ENCODE measurements at regions not wholly inside any gene's neighbourhood (a gene's known extent, or its start where the extent isn't known, plus 50 kb on each side); places are given as distances from the start of the nearest gene placed in this dataset.

GRCh38 chr7:125450749-125451148, 521.1 kb upstream of the POT1 start:
- no peak overlapping the region for H3K4me3 Mint-ChIP-seq
- no peaks in the 10 kb centered on the region for H4K20me1 ChIP-seq (ENCODE audit: low read depth)
- no peaks in the 10 kb centered on the region for H3K4me1 Mint-ChIP-seq
- H3K36me3 Mint-ChIP-seq = no peaks in the 10 kb centered on the region
- no peak overlapping the region for H3K4me2 ChIP-seq
- no peaks in the 10 kb centered on the region for H3K36me3 ChIP-seq
- TF ChIP-seq EZH2phosphoT487 (IDR thresholded peaks at IDR 0.05) (no peak), CTCF (IDR thresholded peaks at IDR 0.05) (no peak), EZH2 (IDR thresholded peaks at IDR 0.05) (no peak)
- peaks cover 2% of the 10 kb centered on the region for H3K9me3 Mint-ChIP-seq
- H2AFZ ChIP-seq (replicated peaks) = no peak overlapping the region
- no peak overlapping the region for H3K4me3 ChIP-seq
- no peak for DNase-seq (ENCODE audit: low spot score)
- no peaks in the 10 kb centered on the region for H3K4me1 ChIP-seq
- H3K27me3 ChIP-seq = no peaks in the 10 kb centered on the region
- H3K27ac ChIP-seq = no peak overlapping the region
- H3K9me3 ChIP-seq (ENCODE audit: low read depth) = no peaks in the 10 kb centered on the region
- H3K9ac ChIP-seq = no peak overlapping the region
- H3K27me3 Mint-ChIP-seq (ENCODE audit: insufficient read depth, low read depth) = no peaks in the 10 kb centered on the region
- no peak overlapping the region for H3K27ac Mint-ChIP-seq
- H3K79me2 ChIP-seq (ENCODE audit: low read depth) = no peaks in the 10 kb centered on the region
- no peaks in the 10 kb centered on the region for H3F3A ChIP-seq (ENCODE audit: low read depth)

GRCh38 chr7:125445836-125446235, 516.2 kb upstream of the POT1 start:
- H3K9ac ChIP-seq = no peak overlapping the region
- no peak overlapping the region for H3K4me3 ChIP-seq
- no peak overlapping the region for H3K27ac ChIP-seq
- H3K9me3 ChIP-seq (ENCODE audit: low read depth) = no peaks in the 10 kb centered on the region
- Mint-ChIP-seq H3K36me3 (no peaks in the 10 kb centered on the region), H3K27ac (no peak overlapping the region), H3K4me1 (no peaks in the 10 kb centered on the region), H3K4me3 (no peak overlapping the region), H3K27me3 (ENCODE audit: insufficient read depth, low read depth) (no peaks in the 10 kb centered on the region), H3K9me3 (no peaks in the 10 kb centered on the region)
- H3K79me2 ChIP-seq (ENCODE audit: low read depth) = no peaks in the 10 kb centered on the region
- H3K36me3 ChIP-seq = no peaks in the 10 kb centered on the region
- H4K20me1 ChIP-seq (ENCODE audit: low read depth) = no peaks in the 10 kb centered on the region
- TF ChIP-seq CTCF (IDR thresholded peaks at IDR 0.05) (no peak), EZH2phosphoT487 (IDR thresholded peaks at IDR 0.05) (no peak), EZH2 (IDR thresholded peaks at IDR 0.05) (no peak)
- no peaks in the 10 kb centered on the region for H3K27me3 ChIP-seq
- H3K4me1 ChIP-seq = no peaks in the 10 kb centered on the region
- H3K4me2 ChIP-seq = no peak overlapping the region
- DNase-seq (ENCODE audit: low spot score) = no peak
- H2AFZ ChIP-seq (replicated peaks) = no peak overlapping the region
- no peaks in the 10 kb centered on the region for H3F3A ChIP-seq (ENCODE audit: low read depth)

- TF ChIP-seq CTCF (IDR thresholded peaks at IDR 0.05) = no peak
- no peak for TF ChIP-seq EZH2phosphoT487 (IDR thresholded peaks at IDR 0.05)
- TF ChIP-seq EZH2 (IDR thresholded peaks at IDR 0.05) = no peak
Measured at GRCh38 chr7:125444864-125445263, 515.2 kb upstream of the POT1 start.

More at GRCh38 chr7:125444864-125445263, 515.2 kb upstream of the POT1 start:
- H3K27me3 Mint-ChIP-seq (ENCODE audit: insufficient read depth, low read depth) = no peaks in the 10 kb centered on the region
- Histone ChIP-seq H3K36me3 (no peaks in the 10 kb centered on the region), H3K27ac (no peak overlapping the region), H3K4me2 (no peak overlapping the region), H3K9ac (no peak overlapping the region), H3K4me3 (no peak overlapping the region), H3K9me3 (ENCODE audit: low read depth) (no peaks in the 10 kb centered on the region), H3F3A (ENCODE audit: low read depth) (no peaks in the 10 kb centered on the region), H3K4me1 (no peaks in the 10 kb centered on the region), H3K27me3 (no peaks in the 10 kb centered on the region), H2AFZ (replicated peaks) (no peak overlapping the region), H4K20me1 (ENCODE audit: low read depth) (no peaks in the 10 kb centered on the region), H3K79me2 (ENCODE audit: low read depth) (no peaks in the 10 kb centered on the region)
- no peak for DNase-seq (ENCODE audit: low spot score)
- no peak overlapping the region for H3K4me3 Mint-ChIP-seq
- no peaks in the 10 kb centered on the region for H3K4me1 Mint-ChIP-seq
- H3K36me3 Mint-ChIP-seq = no peaks in the 10 kb centered on the region
- H3K9me3 Mint-ChIP-seq = no peaks in the 10 kb centered on the region
- no peak overlapping the region for H3K27ac Mint-ChIP-seq
